Ovary (tissue), 3 donors: ENCODE measurements at regions not wholly inside any gene's neighbourhood (a gene's known extent, or its start where the extent isn't known, plus 50 kb on each side); places are given as distances from the start of the nearest gene placed in this dataset.

ENCODE experiments used
- POLR2A ChIP-seq: fragments of 450-650 bp; IDR thresholded peaks from one replicate; pipeline ENCODE4 v1.6.1; 2017; ENCODE audit warnings: antibody characterized with exemption, mild to moderate bottlenecking, moderate library complexity
- TF ChIP-seq, protein P1 (sequence below), 3 donors: fragments of 450-650 bp in 2 of 3; fragments of 200-600 bp in 1 of 3; IDR thresholded peaks; one replicate each; pipeline versions ENCODE4 v1.5.1 to v1.8.0; 2016 to 2022; ENCODE audit warnings: antibody characterized with exemption in 3 of 3, mild to moderate bottlenecking in 1 of 3
- donor health status: DM: no; HTN: no; CAD: no.

GRCh38 chr20:48502758-48503157, 325.0 kb downstream of the PREX1 start:
- TF ChIP-seq, protein P1, sequence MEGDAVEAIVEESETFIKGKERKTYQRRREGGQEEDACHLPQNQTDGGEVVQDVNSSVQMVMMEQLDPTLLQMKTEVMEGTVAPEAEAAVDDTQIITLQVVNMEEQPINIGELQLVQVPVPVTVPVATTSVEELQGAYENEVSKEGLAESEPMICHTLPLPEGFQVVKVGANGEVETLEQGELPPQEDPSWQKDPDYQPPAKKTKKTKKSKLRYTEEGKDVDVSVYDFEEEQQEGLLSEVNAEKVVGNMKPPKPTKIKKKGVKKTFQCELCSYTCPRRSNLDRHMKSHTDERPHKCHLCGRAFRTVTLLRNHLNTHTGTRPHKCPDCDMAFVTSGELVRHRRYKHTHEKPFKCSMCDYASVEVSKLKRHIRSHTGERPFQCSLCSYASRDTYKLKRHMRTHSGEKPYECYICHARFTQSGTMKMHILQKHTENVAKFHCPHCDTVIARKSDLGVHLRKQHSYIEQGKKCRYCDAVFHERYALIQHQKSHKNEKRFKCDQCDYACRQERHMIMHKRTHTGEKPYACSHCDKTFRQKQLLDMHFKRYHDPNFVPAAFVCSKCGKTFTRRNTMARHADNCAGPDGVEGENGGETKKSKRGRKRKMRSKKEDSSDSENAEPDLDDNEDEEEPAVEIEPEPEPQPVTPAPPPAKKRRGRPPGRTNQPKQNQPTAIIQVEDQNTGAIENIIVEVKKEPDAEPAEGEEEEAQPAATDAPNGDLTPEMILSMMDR (IDR thresholded peaks at IDR 0.05) = no peak
- no peak for TF ChIP-seq POLR2A
